Astrocyte (in vitro differentiated cells and primary cell): ENCODE measurements at regions not wholly inside any gene's neighbourhood (a gene's known extent, or its start where the extent isn't known, plus 50 kb on each side); places are given as distances from the start of the nearest gene placed in this dataset.

Experiments
- EZH2 ChIP-seq: IDR thresholded peaks from 2 replicates; pipeline ENCODE4 v1.6.1; 2012; ENCODE audit warnings: mild to moderate bottlenecking, low read length, inconsistent platforms; ENCODE audit not compliant: insufficient read depth
- TF ChIP-seq, protein P1 (sequence below): IDR thresholded peaks from 2 replicates; pipeline ENCODE4 v1.5.1; 2011; ENCODE audit warnings: low read depth, mild to moderate bottlenecking, inconsistent platforms, low read length, moderate library complexity; ENCODE audit not compliant: insufficient read depth

DNA sequence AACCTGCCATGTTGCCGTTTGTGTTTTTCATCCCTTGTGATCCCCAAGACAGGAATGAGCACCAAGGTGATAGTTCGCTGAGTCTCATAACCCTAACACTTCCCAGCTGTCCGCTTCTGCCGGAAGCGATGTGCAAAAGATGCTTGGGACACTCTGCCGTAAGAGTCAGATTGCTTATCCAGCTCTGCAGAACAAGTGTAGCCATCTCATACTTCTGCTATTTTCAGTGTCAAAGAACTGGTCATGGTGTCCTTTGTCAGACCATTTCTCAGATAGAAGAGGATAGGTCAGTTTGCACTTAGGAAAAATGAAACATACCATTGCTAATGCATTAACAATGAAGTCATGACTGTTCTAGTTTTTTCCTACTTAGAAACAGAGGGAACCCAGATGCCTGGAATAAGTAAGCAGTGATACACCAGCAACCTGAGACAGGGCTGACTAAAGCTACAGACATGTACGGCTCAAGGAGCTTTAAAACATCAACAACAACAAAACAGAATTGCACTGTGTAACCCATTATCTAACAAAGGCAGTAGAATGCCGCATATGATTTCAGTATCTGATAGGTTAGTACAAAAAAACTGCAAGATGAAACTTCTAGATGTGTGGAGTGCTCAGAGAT lies 134.0 kb upstream of the IL12A start:
- TF ChIP-seq EZH2, result no peak
- TF ChIP-seq, protein P1, sequence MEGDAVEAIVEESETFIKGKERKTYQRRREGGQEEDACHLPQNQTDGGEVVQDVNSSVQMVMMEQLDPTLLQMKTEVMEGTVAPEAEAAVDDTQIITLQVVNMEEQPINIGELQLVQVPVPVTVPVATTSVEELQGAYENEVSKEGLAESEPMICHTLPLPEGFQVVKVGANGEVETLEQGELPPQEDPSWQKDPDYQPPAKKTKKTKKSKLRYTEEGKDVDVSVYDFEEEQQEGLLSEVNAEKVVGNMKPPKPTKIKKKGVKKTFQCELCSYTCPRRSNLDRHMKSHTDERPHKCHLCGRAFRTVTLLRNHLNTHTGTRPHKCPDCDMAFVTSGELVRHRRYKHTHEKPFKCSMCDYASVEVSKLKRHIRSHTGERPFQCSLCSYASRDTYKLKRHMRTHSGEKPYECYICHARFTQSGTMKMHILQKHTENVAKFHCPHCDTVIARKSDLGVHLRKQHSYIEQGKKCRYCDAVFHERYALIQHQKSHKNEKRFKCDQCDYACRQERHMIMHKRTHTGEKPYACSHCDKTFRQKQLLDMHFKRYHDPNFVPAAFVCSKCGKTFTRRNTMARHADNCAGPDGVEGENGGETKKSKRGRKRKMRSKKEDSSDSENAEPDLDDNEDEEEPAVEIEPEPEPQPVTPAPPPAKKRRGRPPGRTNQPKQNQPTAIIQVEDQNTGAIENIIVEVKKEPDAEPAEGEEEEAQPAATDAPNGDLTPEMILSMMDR, result no peak
